ENCODE measurements at regions not wholly inside any gene's neighbourhood (a gene's known extent, or its start where the extent isn't known, plus 50 kb on each side); places are given as distances from the start of the nearest gene placed in this dataset.

- intact Hi-C loops (cut with DNase I): no loop called here
- DNase-seq (ENCODE audit: extremely low spot score in 2 of 2): no peak
- H3K4me3 ChIP-seq: no peak overlapping the region
These were observed 337.0 kb upstream of the PRKCQ start for GRCh38 chr10:6917125-6917524.

GRCh38 chr10:6916601-6917000 is 336.5 kb upstream of the PRKCQ start:
- TF ChIP-seq CTCF (IDR thresholded peaks at IDR 0.05) (no peak), POLR2AphosphoS5 (IDR thresholded peaks at IDR 0.05; ENCODE audit: insufficient read depth in 1 of 2, low read depth in 1 of 2) (no peak), POLR2A (IDR thresholded peaks at IDR 0.05) (no peak)
- intact Hi-C loops (cut with DNase I): no loop called here
- Histone ChIP-seq H3K9me3 (no peaks in the 10 kb centered on the region), H3K4me1 (peaks cover 20% of the 10 kb centered on the region), H3K36me3 (no peaks in the 10 kb centered on the region), H3K27ac (no peak overlapping the region), H3K4me3 (no peak overlapping the region), H3K27me3 (no peaks in the 10 kb centered on the region)
- no peak for DNase-seq (ENCODE audit: extremely low spot score in 2 of 2)

More at GRCh38 chr10:6917125-6917524, 337.0 kb upstream of the PRKCQ start:
- no peaks in the 10 kb centered on the region for H3K9me3 ChIP-seq
- H3K36me3 ChIP-seq: no peaks in the 10 kb centered on the region
- H3K4me1 ChIP-seq: peaks cover 15% of the 10 kb centered on the region
- TF ChIP-seq POLR2A (IDR thresholded peaks at IDR 0.05): no peak
- no peak for TF ChIP-seq CTCF (IDR thresholded peaks at IDR 0.05)
- no peak for TF ChIP-seq POLR2AphosphoS5 (IDR thresholded peaks at IDR 0.05; ENCODE audit: insufficient read depth in 1 of 2, low read depth in 1 of 2)
- no peak overlapping the region for H3K27ac ChIP-seq
- no peaks in the 10 kb centered on the region for H3K27me3 ChIP-seq

- no peak for DNase-seq (ENCODE audit: extremely low spot score in 2 of 2)
- no peak overlapping the region for H3K27ac ChIP-seq
- H3K4me3 ChIP-seq: no peak overlapping the region
- no peaks in the 10 kb centered on the region for H3K36me3 ChIP-seq
- intact Hi-C loops (cut with DNase I): no loop called here
- no peaks in the 10 kb centered on the region for H3K9me3 ChIP-seq
- no peaks in the 10 kb centered on the region for H3K27me3 ChIP-seq
- no peak for TF ChIP-seq POLR2AphosphoS5 (IDR thresholded peaks at IDR 0.05; ENCODE audit: insufficient read depth in 1 of 2, low read depth in 1 of 2)
- no peak for TF ChIP-seq POLR2A (IDR thresholded peaks at IDR 0.05)
- no peak for TF ChIP-seq CTCF (IDR thresholded peaks at IDR 0.05)
- H3K4me1 ChIP-seq: peaks cover 22% of the 10 kb centered on the region
These were observed 335.2 kb upstream of the PRKCQ start for GRCh38 chr10:6915307-6915706.

GRCh38 chr10:6912929-6913328 is 332.9 kb upstream of the PRKCQ start:
- intact Hi-C loops (cut with DNase I): no loop called here
- Histone ChIP-seq H3K27ac (peak overlapping the region; percentile 33), H3K4me3 (no peak overlapping the region), H3K9me3 (no peaks in the 10 kb centered on the region), H3K36me3 (no peaks in the 10 kb centered on the region), H3K4me1 (peaks cover 22% of the 10 kb centered on the region), H3K27me3 (no peaks in the 10 kb centered on the region)
- TF ChIP-seq CTCF (IDR thresholded peaks at IDR 0.05) (no peak), POLR2AphosphoS5 (IDR thresholded peaks at IDR 0.05; ENCODE audit: insufficient read depth in 1 of 2, low read depth in 1 of 2) (no peak), POLR2A (IDR thresholded peaks at IDR 0.05) (no peak)
- DNase-seq (ENCODE audit: extremely low spot score in 2 of 2): no peak

GRCh38 chr10:6912424-6912823 is 332.3 kb upstream of the PRKCQ start:
- DNase-seq (ENCODE audit: extremely low spot score in 2 of 2): no peak
- H3K27me3 ChIP-seq: no peaks in the 10 kb centered on the region
- intact Hi-C loops (cut with DNase I): no loop called here
- no peaks in the 10 kb centered on the region for H3K9me3 ChIP-seq
- peak overlapping the region; percentile 33 for H3K27ac ChIP-seq
- no peak overlapping the region for H3K4me3 ChIP-seq
- no peaks in the 10 kb centered on the region for H3K36me3 ChIP-seq
- no peak for TF ChIP-seq POLR2A (IDR thresholded peaks at IDR 0.05)
- TF ChIP-seq POLR2AphosphoS5 (IDR thresholded peaks at IDR 0.05; ENCODE audit: insufficient read depth in 1 of 2, low read depth in 1 of 2): peak in 1 of 2 donors; percentile 86
- no peak for TF ChIP-seq CTCF (IDR thresholded peaks at IDR 0.05)
- H3K4me1 ChIP-seq: peaks cover 22% of the 10 kb centered on the region

Measured in vagina (tissue), 2 donors.